Breast epithelium (tissue), 4 donors: ENCODE measurements at regions not wholly inside any gene's neighbourhood (a gene's known extent, or its start where the extent isn't known, plus 50 kb on each side); places are given as distances from the start of the nearest gene placed in this dataset.
A peak's percentile ranks its signal among the peaks of the same experiment; 100 is the strongest.
"Not testable (repeated sequence)": the region's sequence is repeated elsewhere in the genome, so short reads cannot be mapped to it uniquely, and the experiment has no call there.

Source experiments
- DNase-seq, 2 donors: peaks; one replicate each; pipeline ENCODE4 v3.0.0-alpha.2; 2019; ENCODE audit warnings: low spot score in 2 of 2
- H3K27ac ChIP-seq, 2 donors: fragments of 200-600 bp; sonication (generic) in 1 of 2; one replicate each; pipeline ENCODE4 v1.5.1; 2016 to 2019; ENCODE audit warnings: mild to moderate bottlenecking in 1 of 2
- H3K27me3 ChIP-seq, 2 donors: fragments of 200-600 bp; sonication (generic) in 1 of 2; one replicate each; pipeline versions ENCODE4 v1.5.1 to v1.6.0; 2017 to 2019; ENCODE audit warnings: control low read depth in 1 of 2, mild to moderate bottlenecking in 1 of 2
- H3K36me3 ChIP-seq: fragments of 200-600 bp; one replicate; pipeline ENCODE4 v1.5.1; 2019
- H3K4me1 ChIP-seq, 2 donors: fragments of 200-600 bp; sonication (generic); one replicate each; pipeline ENCODE4 v1.5.1; 2016 to 2019; ENCODE audit warnings: control low read depth in 1 of 2
- H3K4me3 ChIP-seq, 3 donors: fragments of 200-600 bp; sonication (generic); 1 replicate in 2 of 3; 2 replicates in 1 of 3; pipeline ENCODE4 v1.5.1; 2016 to 2019; ENCODE audit warnings: mild to moderate bottlenecking in 3 of 3, moderate library complexity in 2 of 3
- H3K9me3 ChIP-seq, 2 donors: fragments of 200-600 bp; sonication (generic) in 1 of 2; one replicate each; pipeline ENCODE4 v1.5.1; 2016 to 2019; ENCODE audit warnings: control low read depth in 1 of 2
- CTCF ChIP-seq, 3 donors: fragments of 450-650 bp; IDR thresholded peaks; one replicate each; pipeline ENCODE4 v1.5.1; 2016 to 2017; ENCODE audit warnings: antibody characterized with exemption in 3 of 3, mild to moderate bottlenecking in 3 of 3, moderate library complexity in 3 of 3
- POLR2A ChIP-seq: fragments of 450-650 bp; IDR thresholded peaks from one replicate; pipeline ENCODE4 v1.6.1; 2016; ENCODE audit warnings: antibody characterized with exemption, mild to moderate bottlenecking, moderate library complexity
- POLR2AphosphoS5 ChIP-seq, 3 donors: sonication (generic); formaldehyde crosslinking; IDR thresholded peaks; one replicate each; pipeline ENCODE4 v1.6.1; 2017; ENCODE audit warnings: antibody characterized with exemption in 3 of 3
- intact Hi-C: fragments of 100-400 bp; cut with DNase I; formaldehyde crosslinking; loops from one replicate; pipeline ENCODE4 v1.15.1; 2023; ENCODE audit warnings: low total_unique reads

DNA sequence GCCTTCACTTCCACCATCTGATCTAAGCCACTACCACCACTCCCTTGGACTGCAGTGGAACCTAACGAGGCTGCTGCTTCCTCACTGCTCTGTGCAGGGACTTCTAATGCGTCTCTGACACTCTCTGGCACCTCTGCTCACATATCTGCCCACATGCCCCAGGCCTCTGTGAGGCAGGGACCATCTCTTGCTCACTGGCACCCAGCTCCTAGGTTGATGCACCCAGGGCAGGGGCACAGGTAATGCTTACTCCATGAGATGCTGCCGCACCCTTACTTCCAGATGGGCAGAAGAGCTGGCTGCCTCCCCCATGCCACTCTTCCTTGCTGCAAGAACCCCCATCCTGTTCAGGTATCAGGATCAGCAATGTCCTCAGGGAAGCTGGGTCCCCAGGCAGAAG lies 294.0 kb upstream of the HS6ST1 start:
- Histone ChIP-seq H3K9me3 (no peaks in the 10 kb centered on the region), H3K27me3 (no peaks in the 10 kb centered on the region), H3K36me3 (no peaks in the 10 kb centered on the region), H3K4me1 (no peaks in the 10 kb centered on the region), H3K27ac (no peak overlapping the region), H3K4me3 (no peak overlapping the region)
- peak in 1 of 2 donors; percentile 3 for DNase-seq
- TF ChIP-seq POLR2AphosphoS5 (IDR thresholded peaks at IDR 0.05) (no peak), POLR2A (no peak), CTCF (IDR thresholded peaks at IDR 0.05) (no peak)
- intact Hi-C loops = no loop called here

DNA sequence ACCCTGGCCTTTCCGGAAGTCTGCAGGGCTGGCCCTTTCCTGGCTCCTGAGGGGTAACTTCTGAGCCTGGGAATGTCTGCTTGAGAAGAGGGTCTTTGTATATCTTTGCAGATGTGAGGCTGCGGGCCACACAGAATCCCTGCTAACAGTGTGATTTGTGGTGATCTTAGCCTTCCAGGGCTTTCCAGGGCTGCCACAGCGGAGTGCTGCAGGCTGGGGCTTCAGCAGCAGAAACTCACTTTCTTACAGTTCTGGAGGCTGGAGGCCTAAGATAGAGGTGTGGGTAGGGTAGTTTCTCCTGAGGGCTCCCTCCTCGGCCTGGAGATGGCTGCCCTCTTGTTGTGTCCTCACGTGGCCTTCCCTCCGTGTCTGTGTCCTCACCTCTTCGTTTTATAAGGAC lies 294.7 kb upstream of the HS6ST1 start:
- no peaks in the 10 kb centered on the region for H3K9me3 ChIP-seq
- intact Hi-C loops = no loop called here
- H3K27ac ChIP-seq = no peak overlapping the region
- H3K4me1 ChIP-seq = no peaks in the 10 kb centered on the region
- no peaks in the 10 kb centered on the region for H3K27me3 ChIP-seq
- no peaks in the 10 kb centered on the region for H3K36me3 ChIP-seq
- DNase-seq = peak in 1 of 2 donors; percentile 12
- no peak overlapping the region for H3K4me3 ChIP-seq
- TF ChIP-seq CTCF (IDR thresholded peaks at IDR 0.05) = no peak
- TF ChIP-seq POLR2AphosphoS5 (IDR thresholded peaks at IDR 0.05) = no peak
- no peak for TF ChIP-seq POLR2A

GRCh38 chr2:128613876-128614275 lies 295.2 kb upstream of the HS6ST1 start:
- DNase-seq = no peak

DNA sequence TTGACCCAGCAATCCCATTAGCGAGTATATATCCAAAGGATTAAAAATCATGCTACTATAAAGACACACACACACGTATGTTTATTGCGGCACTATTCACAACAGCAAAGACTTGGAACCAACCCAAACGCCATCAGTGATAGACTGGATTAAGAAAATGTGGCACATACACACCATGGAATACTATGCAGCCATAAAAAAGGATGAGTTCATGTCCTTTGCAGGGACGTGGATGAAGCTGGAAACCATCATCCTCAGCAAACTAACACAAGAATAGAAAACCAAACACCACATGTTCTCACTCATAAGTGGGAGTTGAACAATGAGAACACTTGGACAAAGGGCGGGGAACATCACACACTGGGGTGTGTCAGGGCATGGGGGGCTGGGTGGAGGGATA lies 296.2 kb upstream of the HS6ST1 start:
- H3K27me3 ChIP-seq, intact Hi-C loops, H3K36me3 ChIP-seq, H3K27ac ChIP-seq, H3K9me3 ChIP-seq, H3K4me3 ChIP-seq, H3K4me1 ChIP-seq, DNase-seq: not testable (repeated sequence)

More at GRCh38 chr2:128613876-128614275, 295.2 kb upstream of the HS6ST1 start:
- intact Hi-C loops = no loop called here
- Histone ChIP-seq H3K27ac (no peak overlapping the region), H3K9me3 (no peaks in the 10 kb centered on the region), H3K4me3 (no peak overlapping the region), H3K36me3 (no peaks in the 10 kb centered on the region), H3K27me3 (no peaks in the 10 kb centered on the region), H3K4me1 (no peaks in the 10 kb centered on the region)
- TF ChIP-seq CTCF (IDR thresholded peaks at IDR 0.05) (no peak), POLR2A (no peak), POLR2AphosphoS5 (IDR thresholded peaks at IDR 0.05) (no peak)

GRCh38 chr2:128615571-128615970 lies 296.9 kb upstream of the HS6ST1 start:
- DNase-seq = no peak
- H3K27me3 ChIP-seq = no peaks in the 10 kb centered on the region
- no peaks in the 10 kb centered on the region for H3K9me3 ChIP-seq
- H3K4me1 ChIP-seq = no peaks in the 10 kb centered on the region
- H3K27ac ChIP-seq = no peak overlapping the region
- H3K36me3 ChIP-seq = no peaks in the 10 kb centered on the region
- TF ChIP-seq POLR2AphosphoS5 (IDR thresholded peaks at IDR 0.05) = no peak
- TF ChIP-seq CTCF (IDR thresholded peaks at IDR 0.05) = no peak
- no peak for TF ChIP-seq POLR2A
- intact Hi-C loops = no loop called here
- H3K4me3 ChIP-seq = no peak overlapping the region

DNA sequence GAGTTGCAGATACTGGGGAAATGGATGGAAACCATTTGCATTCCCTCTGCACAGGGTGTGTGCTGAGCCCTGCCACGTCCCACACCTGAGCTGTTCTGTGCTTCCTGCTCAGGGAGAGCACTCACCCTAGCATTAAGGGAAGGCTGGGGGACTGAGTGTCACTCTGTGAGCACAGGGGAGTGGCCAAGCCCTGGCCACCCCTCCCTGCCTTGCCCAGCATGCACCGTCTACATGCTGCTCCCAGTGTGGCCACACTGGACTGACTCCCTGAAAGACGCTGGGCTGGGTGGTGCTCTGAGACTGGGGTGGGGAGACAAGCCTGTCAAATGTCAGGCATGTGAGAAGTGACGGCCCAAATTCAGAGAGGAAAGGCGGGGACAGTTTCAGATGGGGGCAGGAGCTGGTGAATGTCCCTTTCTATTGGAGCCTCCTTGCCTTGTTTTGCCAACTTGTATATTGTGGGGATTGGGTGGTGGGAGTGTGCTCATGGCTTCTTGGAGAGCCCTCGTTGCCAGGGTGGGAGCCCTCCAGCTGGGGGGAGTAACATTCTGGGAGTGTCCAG lies 298.4 kb upstream of the HS6ST1 start:
- H3K9me3 ChIP-seq = no peaks in the 10 kb centered on the region
- intact Hi-C loops = no loop called here
- H3K4me3 ChIP-seq = no peak overlapping the region
- DNase-seq = no peak
- no peaks in the 10 kb centered on the region for H3K27me3 ChIP-seq
- H3K36me3 ChIP-seq = no peaks in the 10 kb centered on the region
- H3K4me1 ChIP-seq = no peaks in the 10 kb centered on the region
- TF ChIP-seq POLR2AphosphoS5 (IDR thresholded peaks at IDR 0.05) (no peak), CTCF (IDR thresholded peaks at IDR 0.05) (no peak), POLR2A (no peak)
- H3K27ac ChIP-seq = no peak overlapping the region
